Mammary epithelial cell (primary cell): ENCODE measurements at regions not wholly inside any gene's neighbourhood (a gene's known extent, or its start where the extent isn't known, plus 50 kb on each side); places are given as distances from the start of the nearest gene placed in this dataset.

ENCODE experiments used
- CTCF ChIP-seq, 2 donors: IDR thresholded peaks in 1 of 2; conservative IDR thresholded peaks in 1 of 2; 2 replicates each; pipeline ENCODE4 v1.5.1; 2011 to 2012; ENCODE audit warnings: inconsistent platforms in 2 of 2, low read length in 2 of 2, mild to moderate bottlenecking in 2 of 2, control low read depth in 1 of 2, low read depth in 1 of 2; ENCODE audit not compliant: insufficient read depth in 1 of 2; ENCODE audit errors: extremely low read depth in 1 of 2
- EZH2 ChIP-seq: IDR thresholded peaks from 2 replicates; pipeline ENCODE4 v1.6.1; 2012; ENCODE audit warnings: low read length, inconsistent platforms, borderline replicate concordance

- TF ChIP-seq CTCF (conservative IDR thresholded peaks at IDR 0.05 in 1 of 2, IDR thresholded peaks at IDR 0.05 in 1 of 2; ENCODE audit: extremely low read depth in 1 of 2, insufficient read depth in 1 of 2, low read depth in 1 of 2, low read length in 2 of 2) (no peak), EZH2 (no peak)
These were observed 85.3 kb upstream of the DLX6 start for GRCh38 chr7:96920064-96920463.
